Lower lobe of right lung (tissue), 2 donors: ENCODE measurements at regions not wholly inside any gene's neighbourhood (a gene's known extent, or its start where the extent isn't known, plus 50 kb on each side); places are given as distances from the start of the nearest gene placed in this dataset.

ENCODE experiments used
- ATAC-seq, 2 donors: fragments of 200-7000 bp; cut with Tn5 transposase; one replicate each; pipeline ENCODE4 v1.9.1; 2020 to 2022; ENCODE audit warnings: mild to moderate bottlenecking in 2 of 2, moderate library complexity in 2 of 2
- DNase-seq: peaks from one replicate; pipeline ENCODE4 v3.0.0-alpha.2; 2020
- H3K27ac ChIP-seq: fragments of 200-600 bp; one replicate; pipeline ENCODE4 v1.8.0; 2022
- H3K27me3 ChIP-seq: fragments of 200-600 bp; one replicate; pipeline ENCODE4 v1.8.0; 2022; ENCODE audit warnings: low read depth
- H3K36me3 ChIP-seq: fragments of 200-600 bp; one replicate; pipeline ENCODE4 v1.8.0; 2022; ENCODE audit warnings: mild to moderate bottlenecking
- H3K4me1 ChIP-seq: fragments of 200-600 bp; one replicate; pipeline ENCODE4 v1.8.0; 2022
- H3K4me3 ChIP-seq: fragments of 200-600 bp; one replicate; pipeline ENCODE4 v1.8.0; 2022; ENCODE audit warnings: mild to moderate bottlenecking
- H3K9me3 ChIP-seq: fragments of 200-600 bp; one replicate; pipeline ENCODE4 v1.8.0; 2022
- intact Hi-C: fragments of 100-400 bp; cut with DNase I; formaldehyde crosslinking; loops from one replicate; pipeline ENCODE4 v1.11.0; 2022
- TF ChIP-seq, protein P1 (sequence below): fragments of 200-600 bp; IDR thresholded peaks from one replicate; pipeline ENCODE4 v1.8.0; 2022; ENCODE audit warnings: antibody characterized with exemption, mild to moderate bottlenecking
- donor health status: DM: no; HTN: yes; CAD: no; lungs with severe emphysema.

GRCh38 chr16:54231919-54232318 is 54.7 kb downstream of the IRX3 start:
- intact Hi-C loops: no loop called here
- peaks cover 4% of the 10 kb centered on the region for H3K27me3 ChIP-seq
- H3K4me3 ChIP-seq: no peak overlapping the region
- no peak for DNase-seq
- TF ChIP-seq, protein P1, sequence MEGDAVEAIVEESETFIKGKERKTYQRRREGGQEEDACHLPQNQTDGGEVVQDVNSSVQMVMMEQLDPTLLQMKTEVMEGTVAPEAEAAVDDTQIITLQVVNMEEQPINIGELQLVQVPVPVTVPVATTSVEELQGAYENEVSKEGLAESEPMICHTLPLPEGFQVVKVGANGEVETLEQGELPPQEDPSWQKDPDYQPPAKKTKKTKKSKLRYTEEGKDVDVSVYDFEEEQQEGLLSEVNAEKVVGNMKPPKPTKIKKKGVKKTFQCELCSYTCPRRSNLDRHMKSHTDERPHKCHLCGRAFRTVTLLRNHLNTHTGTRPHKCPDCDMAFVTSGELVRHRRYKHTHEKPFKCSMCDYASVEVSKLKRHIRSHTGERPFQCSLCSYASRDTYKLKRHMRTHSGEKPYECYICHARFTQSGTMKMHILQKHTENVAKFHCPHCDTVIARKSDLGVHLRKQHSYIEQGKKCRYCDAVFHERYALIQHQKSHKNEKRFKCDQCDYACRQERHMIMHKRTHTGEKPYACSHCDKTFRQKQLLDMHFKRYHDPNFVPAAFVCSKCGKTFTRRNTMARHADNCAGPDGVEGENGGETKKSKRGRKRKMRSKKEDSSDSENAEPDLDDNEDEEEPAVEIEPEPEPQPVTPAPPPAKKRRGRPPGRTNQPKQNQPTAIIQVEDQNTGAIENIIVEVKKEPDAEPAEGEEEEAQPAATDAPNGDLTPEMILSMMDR: no peak
- H3K4me1 ChIP-seq: no peaks in the 10 kb centered on the region
- no peak for ATAC-seq
- H3K9me3 ChIP-seq: no peaks in the 10 kb centered on the region
- no peaks in the 10 kb centered on the region for H3K36me3 ChIP-seq
- no peak overlapping the region for H3K27ac ChIP-seq

- intact Hi-C loops: no loop called here
- Histone ChIP-seq H3K9me3 (no peaks in the 10 kb centered on the region), H3K4me1 (no peaks in the 10 kb centered on the region), H3K27ac (no peak overlapping the region), H3K27me3 (peaks cover 4% of the 10 kb centered on the region), H3K36me3 (no peaks in the 10 kb centered on the region), H3K4me3 (no peak overlapping the region)
- TF ChIP-seq, protein P1: no peak
- ATAC-seq (no peak), DNase-seq (no peak)
Measured at GRCh38 chr16:54231336-54231735, 55.3 kb downstream of the IRX3 start.

- no peak overlapping the region for H3K4me3 ChIP-seq
- TF ChIP-seq, protein P1: no peak
Measured at GRCh38 chr16:54228325-54228724, 58.3 kb downstream of the IRX3 start.

GRCh38 chr16:54226296-54227010 is 60.1 kb downstream of the IRX3 start:
- intact Hi-C loops: no loop called here
- H3K9me3 ChIP-seq: no peaks in the 10 kb centered on the region
- no peaks in the 10 kb centered on the region for H3K4me1 ChIP-seq
- no peak overlapping the region for H3K27ac ChIP-seq
- no peaks in the 10 kb centered on the region for H3K36me3 ChIP-seq
- DNase-seq (no peak), ATAC-seq (no peak)
- TF ChIP-seq, protein P1: no peak
- H3K4me3 ChIP-seq: no peak overlapping the region
- no peaks in the 10 kb centered on the region for H3K27me3 ChIP-seq

More at GRCh38 chr16:54228325-54228724, 58.3 kb downstream of the IRX3 start:
- DNase-seq (no peak), ATAC-seq (no peak)
- H3K36me3 ChIP-seq: no peaks in the 10 kb centered on the region
- peaks cover 4% of the 10 kb centered on the region for H3K27me3 ChIP-seq
- H3K4me1 ChIP-seq: no peaks in the 10 kb centered on the region
- intact Hi-C loops: no loop called here
- no peaks in the 10 kb centered on the region for H3K9me3 ChIP-seq
- no peak overlapping the region for H3K27ac ChIP-seq

DNA sequence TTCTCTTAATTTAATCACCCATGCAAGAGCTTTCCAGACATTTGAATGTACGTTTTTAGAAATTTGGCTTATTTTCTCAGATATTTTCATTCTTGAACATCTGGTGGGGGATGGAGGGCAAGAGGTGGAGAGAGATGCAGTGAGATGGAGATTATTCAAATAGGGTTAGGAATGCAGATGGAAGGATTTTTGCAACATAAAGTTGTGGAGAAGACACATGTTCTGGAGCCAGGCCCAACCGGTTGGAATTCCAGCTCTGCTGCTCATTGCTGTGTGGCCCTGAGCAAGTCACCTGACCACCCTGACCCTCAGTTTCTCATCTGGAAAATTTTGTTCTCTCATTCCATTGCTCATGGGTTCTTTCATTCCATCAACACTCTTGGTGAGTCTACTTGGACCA is 66.9 kb downstream of the IRX3 start:
- Histone ChIP-seq H3K4me3 (no peak overlapping the region), H3K27ac (no peak overlapping the region), H3K4me1 (no peaks in the 10 kb centered on the region), H3K9me3 (no peaks in the 10 kb centered on the region), H3K36me3 (no peaks in the 10 kb centered on the region), H3K27me3 (no peaks in the 10 kb centered on the region)
- intact Hi-C loops: no loop called here
- DNase-seq (no peak), ATAC-seq (no peak)
- TF ChIP-seq, protein P1: no peak
